PC-9 (cell line): ENCODE measurements at regions not wholly inside any gene's neighbourhood (a gene's known extent, or its start where the extent isn't known, plus 50 kb on each side); places are given as distances from the start of the nearest gene placed in this dataset.

ENCODE experiments used
- BruUV-seq: library from RNA; stranded (reverse); fragments of 400-500 nt; replicated peaks from 2 replicates; lab custom pipeline; 2021; lab: Mats Ljungman, UMichigan
- CTCF ChIA-PET: fragments of 300-600 bp; sonication (Branson Sonifier 250); formaldehyde crosslinking; loops from one replicate; lab custom pipeline; 2022; ENCODE audit warnings: antibody characterized with exemption; lab: Charles Lee
- POLR2A ChIA-PET: fragments of 300-600 bp; sonication (Branson Sonifier 250); formaldehyde crosslinking; loops from one replicate; lab custom pipeline; 2022; ENCODE audit warnings: antibody characterized with exemption; ENCODE audit not compliant: unreplicated experiment; lab: Charles Lee
- DNase-seq, 2 experiments: peaks; one replicate each; pipeline versions ENCODE4 v3.0.0 to v3.0.0-alpha.2; 2015 to 2022; ENCODE audit warnings: mixed read lengths in 1 of 2
- H2AFZ ChIP-seq: fragments of 200-600 bp; sonication (generic); 2 replicates; pipeline ENCODE4 v1.8.1; 2017; ENCODE audit warnings: antibody characterized with exemption
- H3F3A ChIP-seq: fragments of 200-600 bp; sonication (generic); 2 replicates; pipeline ENCODE4 v1.8.1; 2017; ENCODE audit warnings: antibody characterized with exemption, mild to moderate bottlenecking, low read depth; ENCODE audit not compliant: insufficient read depth
- H3K27ac ChIP-seq: fragments of 200-600 bp; sonication (generic); 2 replicates; pipeline ENCODE4 v1.6.1; 2016; ENCODE audit warnings: mixed run types
- H3K27me3 ChIP-seq: fragments of 200-600 bp; sonication (generic); 2 replicates; pipeline ENCODE4 v1.6.1; 2016; ENCODE audit warnings: low read depth, mixed run types; ENCODE audit not compliant: insufficient read depth
- H3K36me3 ChIP-seq: fragments of 200-600 bp; sonication (generic); 2 replicates; pipeline ENCODE4 v1.6.1; 2016; ENCODE audit warnings: low read depth, mixed run types
- H3K4me1 ChIP-seq: fragments of 200-600 bp; sonication (generic); replicated peaks from 2 replicates; pipeline ENCODE4 v1.6.1; 2016; ENCODE audit warnings: mixed run types; ENCODE audit not compliant: insufficient read depth
- H3K4me2 ChIP-seq: fragments of 200-600 bp; sonication (generic); 2 replicates; pipeline ENCODE4 v1.6.1; 2017; ENCODE audit warnings: mixed run types
- H3K4me3 ChIP-seq: fragments of 200-600 bp; sonication (generic); 2 replicates; pipeline ENCODE4 v1.6.1; 2016; ENCODE audit warnings: mixed run types
- H3K79me2 ChIP-seq: fragments of 200-600 bp; sonication (generic); 2 replicates; pipeline ENCODE4 v1.6.1; 2017; ENCODE audit warnings: low read depth, mixed run types
- H3K9me2 ChIP-seq: fragments of 200-600 bp; sonication (generic); 2 replicates; pipeline ENCODE4 v1.8.1; 2017; ENCODE audit warnings: mild to moderate bottlenecking; ENCODE audit not compliant: insufficient read depth
- H3K9me3 ChIP-seq: fragments of 200-600 bp; sonication (generic); 2 replicates; pipeline ENCODE4 v1.8.1; 2016; ENCODE audit warnings: low read depth; ENCODE audit not compliant: insufficient read depth
- H4K20me1 ChIP-seq: fragments of 200-600 bp; sonication (generic); 2 replicates; pipeline ENCODE4 v1.8.1; 2017; ENCODE audit not compliant: insufficient read depth
- EZH2 ChIP-seq: fragments of 200-600 bp; sonication (generic); IDR thresholded peaks from 2 replicates; pipeline ENCODE4 v1.8.0; 2017; ENCODE audit warnings: antibody characterized with exemption, low read depth
- intact Hi-C: fragments of 100-400 bp; cut with micrococcal nuclease; formaldehyde crosslinking; loops from one replicate; pipeline ENCODE4 v1.10.0; 2022; ENCODE audit not compliant: unreplicated experiment
- TF ChIP-seq, protein P1 (sequence below): fragments of 200-600 bp; sonication (generic); conservative IDR thresholded peaks from 2 replicates; pipeline ENCODE4 v1.6.1; 2017; ENCODE audit warnings: mixed run types, antibody characterized with exemption, mild to moderate bottlenecking, moderate library complexity

DNA sequence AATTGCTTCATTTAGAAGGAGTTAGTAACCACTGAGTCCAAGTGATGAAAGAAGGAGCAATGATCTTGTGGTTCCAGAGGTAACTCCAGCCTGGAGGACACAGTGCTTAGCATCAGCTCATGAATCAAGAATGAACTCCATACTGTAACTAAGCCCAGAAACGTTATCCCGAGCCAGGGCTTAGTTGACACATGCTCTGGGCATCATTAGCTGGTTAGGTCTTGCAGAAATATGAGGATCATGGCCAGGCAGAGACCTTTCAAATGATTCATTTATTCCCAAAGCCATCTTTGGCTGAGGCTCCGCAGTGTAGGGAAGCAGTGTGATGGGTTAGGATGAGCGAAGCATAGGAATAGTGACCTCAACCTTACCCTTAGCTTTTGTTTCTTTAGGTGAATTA, 277.4 kb downstream of the FAM76B start:
- no peak for TF ChIP-seq EZH2
- TF ChIP-seq, protein P1, sequence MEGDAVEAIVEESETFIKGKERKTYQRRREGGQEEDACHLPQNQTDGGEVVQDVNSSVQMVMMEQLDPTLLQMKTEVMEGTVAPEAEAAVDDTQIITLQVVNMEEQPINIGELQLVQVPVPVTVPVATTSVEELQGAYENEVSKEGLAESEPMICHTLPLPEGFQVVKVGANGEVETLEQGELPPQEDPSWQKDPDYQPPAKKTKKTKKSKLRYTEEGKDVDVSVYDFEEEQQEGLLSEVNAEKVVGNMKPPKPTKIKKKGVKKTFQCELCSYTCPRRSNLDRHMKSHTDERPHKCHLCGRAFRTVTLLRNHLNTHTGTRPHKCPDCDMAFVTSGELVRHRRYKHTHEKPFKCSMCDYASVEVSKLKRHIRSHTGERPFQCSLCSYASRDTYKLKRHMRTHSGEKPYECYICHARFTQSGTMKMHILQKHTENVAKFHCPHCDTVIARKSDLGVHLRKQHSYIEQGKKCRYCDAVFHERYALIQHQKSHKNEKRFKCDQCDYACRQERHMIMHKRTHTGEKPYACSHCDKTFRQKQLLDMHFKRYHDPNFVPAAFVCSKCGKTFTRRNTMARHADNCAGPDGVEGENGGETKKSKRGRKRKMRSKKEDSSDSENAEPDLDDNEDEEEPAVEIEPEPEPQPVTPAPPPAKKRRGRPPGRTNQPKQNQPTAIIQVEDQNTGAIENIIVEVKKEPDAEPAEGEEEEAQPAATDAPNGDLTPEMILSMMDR: no peak
- CTCF ChIA-PET: no interaction called here
- Histone ChIP-seq H3K79me2 (no peaks in the 10 kb centered on the region), H3K4me2 (no peak overlapping the region), H3K9me3 (no peaks in the 10 kb centered on the region), H2AFZ (no peak overlapping the region), H4K20me1 (no peaks in the 10 kb centered on the region), H3K4me3 (no peak overlapping the region), H3K36me3 (no peaks in the 10 kb centered on the region), H3K27me3 (no peaks in the 10 kb centered on the region), H3K27ac (no peak overlapping the region), H3K4me1 (no peaks in the 10 kb centered on the region), H3K9me2 (no peaks in the 10 kb centered on the region), H3F3A (no peaks in the 10 kb centered on the region)
- intact Hi-C loops: no loop called here
- no peak for DNase-seq
- BruUV-seq: no TSS peak
- POLR2A ChIA-PET: no interaction called here

DNA sequence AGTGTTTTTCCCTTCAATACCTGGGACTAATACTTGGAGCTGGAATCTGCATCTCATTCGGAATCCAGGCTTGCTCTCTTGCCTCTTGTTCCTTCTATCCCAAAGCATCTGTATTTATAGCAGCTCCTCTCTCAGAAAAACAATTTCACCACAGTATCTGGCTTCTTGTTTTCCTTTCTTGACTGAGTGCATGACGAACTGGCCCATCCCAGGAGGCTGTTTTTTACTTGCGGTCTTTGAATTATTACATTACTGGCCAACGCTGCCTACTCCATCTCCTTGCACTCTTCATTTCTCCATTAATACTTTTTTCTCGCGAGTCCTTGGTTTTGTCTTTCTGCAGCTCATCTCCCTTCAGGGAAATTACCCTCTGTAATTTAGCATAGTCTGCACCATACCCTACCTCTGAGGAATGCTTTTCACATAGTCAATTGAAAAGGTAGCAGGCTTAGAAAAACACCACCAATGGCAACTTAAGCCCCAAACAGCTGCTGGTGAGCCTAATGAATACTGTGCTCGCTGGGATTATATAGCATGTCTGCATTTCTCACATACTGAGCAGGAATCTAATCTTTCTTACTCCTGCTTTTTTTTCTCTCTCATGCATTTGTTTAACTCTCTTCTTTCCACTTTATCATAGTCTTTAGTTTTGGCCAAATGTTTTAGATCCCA, 277.4 kb upstream of the SESN3 start:
- Histone ChIP-seq H3F3A (no peaks in the 10 kb centered on the region), H3K9me2 (no peaks in the 10 kb centered on the region), H3K9me3 (no peaks in the 10 kb centered on the region), H2AFZ (no peak overlapping the region), H4K20me1 (no peaks in the 10 kb centered on the region), H3K27ac (no peak overlapping the region), H3K79me2 (no peaks in the 10 kb centered on the region), H3K4me2 (no peak overlapping the region), H3K27me3 (no peaks in the 10 kb centered on the region), H3K4me1 (no peaks in the 10 kb centered on the region), H3K4me3 (no peak overlapping the region), H3K36me3 (no peaks in the 10 kb centered on the region)
- POLR2A ChIA-PET: no interaction called here
- no peak for DNase-seq
- no TSS peak for BruUV-seq
- no peak for TF ChIP-seq EZH2
- TF ChIP-seq, protein P1: no peak
- intact Hi-C loops: no loop called here
- CTCF ChIA-PET: no interaction called here

DNA sequence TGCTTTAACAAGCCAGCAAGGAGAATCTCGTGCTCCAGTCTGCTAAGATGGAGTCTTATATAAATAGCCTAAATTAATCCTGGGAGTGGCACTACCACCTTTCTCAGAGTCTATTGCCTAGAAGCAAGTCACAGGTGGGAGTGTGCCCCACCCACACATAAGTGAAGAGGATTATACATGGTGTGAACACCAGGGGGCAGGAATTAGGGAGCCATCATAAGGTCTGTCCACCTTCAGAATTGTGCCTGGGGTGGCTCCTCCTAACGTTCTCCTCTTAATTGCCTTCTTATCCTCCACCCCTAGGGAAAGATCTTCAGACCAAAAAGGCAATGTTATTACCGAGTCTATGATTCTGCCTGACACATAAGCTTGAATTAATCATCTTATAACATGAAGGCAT, 276.8 kb upstream of the SESN3 start:
- Histone ChIP-seq H3F3A (no peaks in the 10 kb centered on the region), H3K4me2 (no peak overlapping the region), H3K4me1 (no peaks in the 10 kb centered on the region), H3K27me3 (no peaks in the 10 kb centered on the region), H3K4me3 (no peak overlapping the region), H4K20me1 (no peaks in the 10 kb centered on the region), H3K9me2 (no peaks in the 10 kb centered on the region), H3K9me3 (no peaks in the 10 kb centered on the region), H2AFZ (no peak overlapping the region), H3K27ac (no peak overlapping the region), H3K79me2 (no peaks in the 10 kb centered on the region), H3K36me3 (no peaks in the 10 kb centered on the region)
- TF ChIP-seq, protein P1: no peak
- POLR2A ChIA-PET: no interaction called here
- BruUV-seq: no TSS peak
- no peak for DNase-seq
- CTCF ChIA-PET: no interaction called here
- intact Hi-C loops: no loop called here
